Myocyte (in vitro differentiated cells): ENCODE measurements at regions not wholly inside any gene's neighbourhood (a gene's known extent, or its start where the extent isn't known, plus 50 kb on each side); places are given as distances from the start of the nearest gene placed in this dataset.

Source experiments
- DNase-seq: peaks from one replicate; pipeline ENCODE4 v3.0.0-alpha.2; 2012; ENCODE audit warnings: low read depth

- no peak for DNase-seq
Observed at GRCh38 chr13:73633817-73634460, 500.3 kb downstream of the KLF12 start.

GRCh38 chr13:73631411-73631810, 502.8 kb downstream of the KLF12 start:
- no peak for DNase-seq

GRCh38 chr13:73625562-73626339, 508.5 kb downstream of the KLF12 start:
- DNase-seq, result no peak

GRCh38 chr13:73623281-73623680, 510.9 kb downstream of the KLF12 start:
- no peak for DNase-seq

- DNase-seq, result no peak
Observed at GRCh38 chr13:73622381-73622780, 511.8 kb downstream of the KLF12 start.

GRCh38 chr13:73618275-73618865, 515.8 kb downstream of the KLF12 start:
- no peak for DNase-seq

GRCh38 chr13:73616861-73617260, 517.3 kb downstream of the KLF12 start:
- no peak for DNase-seq

GRCh38 chr13:73610799-73611592, 523.2 kb downstream of the KLF12 start:
- DNase-seq, result no peak

GRCh38 chr13:73608711-73609485, 525.3 kb downstream of the KLF12 start:
- no peak for DNase-seq

GRCh38 chr13:73608157-73608516, 526.1 kb downstream of the KLF12 start:
- DNase-seq, result no peak

GRCh38 chr13:73607489-73608156, 526.6 kb downstream of the KLF12 start:
- no peak for DNase-seq

- DNase-seq, result no peak
Observed at GRCh38 chr13:73603646-73604045, 530.6 kb downstream of the KLF12 start.

- no peak for DNase-seq
Observed at GRCh38 chr13:73602295-73602694, 531.9 kb downstream of the KLF12 start.

- no peak for DNase-seq
Observed at GRCh38 chr13:73601708-73602107, 532.5 kb downstream of the KLF12 start.

GRCh38 chr13:73599232-73600128, 534.7 kb downstream of the KLF12 start:
- no peak for DNase-seq

GRCh38 chr13:73598020-73598712, 536.0 kb downstream of the KLF12 start:
- no peak for DNase-seq

- DNase-seq, result no peak
Observed at GRCh38 chr13:73596382-73596781, 537.6 kb downstream of the KLF5 start.

GRCh38 chr13:73593199-73593765, 534.5 kb downstream of the KLF5 start:
- DNase-seq, result no peak
